HepG2 (cell line): ENCODE measurements at regions not wholly inside any gene's neighbourhood (a gene's known extent, or its start where the extent isn't known, plus 50 kb on each side); places are given as distances from the start of the nearest gene placed in this dataset.

Experiments
- ATAC-seq: fragments of 200-7000 bp; cut with Tn5 transposase; 3 replicates; pipeline ENCODE4 v1.9.1; 2020; ENCODE audit warnings: mild to moderate bottlenecking, moderate library complexity
- BruUV-seq: library from RNA; stranded (reverse); fragments of 400-500 nt; replicated peaks from 2 replicates; lab custom pipeline; 2021; lab: Mats Ljungman, UMichigan
- CTCF ChIA-PET: fragments of 300-600 bp; formaldehyde crosslinking; extraction: SDS; loops from one replicate; lab custom pipeline; 2021; ENCODE audit warnings: low total read pairs, inconsistent platforms, low intra/inter-chr PET ratio; lab: Yijun Ruan, JAX
- POLR2A ChIA-PET: fragments of 350-600 bp; sonication (Branson Sonifier 250); formaldehyde crosslinking; loops from one replicate; lab custom pipeline; 2020; ENCODE audit warnings: antibody characterized with exemption, inconsistent platforms; lab: Yijun Ruan, JAX
- DNase-seq: peaks from one replicate; pipeline ENCODE4 v3.0.0-alpha.2; 2015; ENCODE audit warnings: low spot score
- FAIRE-seq: peaks from 3 replicates; lab custom pipeline; 2011; peaks lifted over from hg19 to GRCh38; lab: Jason Lieb, UNC
- H2AFZ ChIP-seq: one replicate; pipeline ENCODE4 v1.6.1; 2011; ENCODE audit warnings: low read length, inconsistent platforms
- H3K27ac ChIP-seq: fragments of 300-600 bp; 3 replicates; pipeline ENCODE4 v1.8.0; 2011; ENCODE audit warnings: mixed run types, mild to moderate bottlenecking, mixed read lengths, low read length, inconsistent platforms; ENCODE audit not compliant: insufficient read depth; ENCODE audit errors: extremely low read length
- H3K27me3 ChIP-seq, 2 experiments: fragments of 200-600 bp in 1 of 2; 2 replicates in 1 of 2; 3 replicates in 1 of 2; pipeline versions ENCODE4 v1.6.0 to v1.8.0; 2011; ENCODE audit warnings: low read length in 2 of 2, mild to moderate bottlenecking in 2 of 2, moderate library complexity in 2 of 2, inconsistent platforms in 1 of 2; ENCODE audit not compliant: insufficient read depth in 2 of 2, control insufficient read depth in 1 of 2
- H3K36me3 ChIP-seq, 2 experiments: fragments of 200-600 bp in 1 of 2; replicated peaks in 1 of 2; 2 replicates in 1 of 2; 3 replicates in 1 of 2; pipeline versions ENCODE4 v1.5.1 to v1.8.0; 2011; ENCODE audit warnings: low read length in 2 of 2, inconsistent platforms in 1 of 2; ENCODE audit not compliant: insufficient read depth in 2 of 2, control insufficient read depth in 1 of 2
- H3K4me1 ChIP-seq: 2 replicates; pipeline ENCODE4 v1.5.1; 2012; ENCODE audit warnings: low read length, inconsistent platforms; ENCODE audit not compliant: insufficient read depth
- H3K4me2 ChIP-seq: 2 replicates; pipeline ENCODE4 v1.6.0; 2011; ENCODE audit warnings: low read depth, low read length, inconsistent platforms
- H3K4me3 ChIP-seq, 3 experiments: fragments of 200-600 bp in 1 of 3; sonication (generic), shearing (Covaris generic) in 1 of 3; replicated peaks in 1 of 3; 2 replicates each; pipeline ENCODE4 v1.5.1; 2011 to 2016; ENCODE audit warnings: low read length in 3 of 3, inconsistent platforms in 2 of 3, low read depth in 2 of 3, mild to moderate bottlenecking in 2 of 3, control low read depth in 1 of 3, mixed read lengths in 1 of 3; ENCODE audit not compliant: insufficient read depth in 1 of 3
- H3K79me2 ChIP-seq: one replicate; pipeline ENCODE4 v1.6.1; 2011; ENCODE audit warnings: low read length, inconsistent platforms; ENCODE audit not compliant: insufficient read depth
- H3K9ac ChIP-seq: 2 replicates; pipeline ENCODE4 v1.6.0; 2011; ENCODE audit warnings: mild to moderate bottlenecking, low read depth, low read length, inconsistent platforms; ENCODE audit not compliant: insufficient read depth
- H3K9me3 ChIP-seq: 2 replicates; pipeline ENCODE4 v1.5.1; 2012; ENCODE audit warnings: mild to moderate bottlenecking, low read length
- H4K20me1 ChIP-seq: 2 replicates; pipeline ENCODE4 v1.6.0; 2011; ENCODE audit warnings: inconsistent platforms, mild to moderate bottlenecking, low read length, moderate library complexity; ENCODE audit not compliant: insufficient read depth
- CSRNP1 ChIP-seq: sonication (generic); formaldehyde crosslinking; IDR thresholded peaks from 2 replicates; pipeline ENCODE4 v1.8.1; 2023; ENCODE audit warnings: mild to moderate bottlenecking, missing genetic modification reagents
- E2F5 ChIP-seq: sonication (generic); formaldehyde crosslinking; conservative IDR thresholded peaks from 2 replicates; pipeline ENCODE4 v1.4.0; 2020; ENCODE audit warnings: missing genetic modification reagents
- ELF3 ChIP-seq: IDR thresholded peaks from 2 replicates; pipeline ENCODE4 v1.6.1; 2016; ENCODE audit warnings: missing genetic modification reagents, missing compliant biosample characterization
- KLF12 ChIP-seq: sonication (generic); formaldehyde crosslinking; IDR thresholded peaks from 2 replicates; pipeline ENCODE4 v1.4.0; 2020; ENCODE audit warnings: missing genetic modification reagents, borderline replicate concordance
- MIXL1 ChIP-seq: IDR thresholded peaks from 2 replicates; pipeline ENCODE4 v1.6.1; 2016
- SKIL ChIP-seq: sonication (generic); formaldehyde crosslinking; IDR thresholded peaks from 2 replicates; pipeline ENCODE4 v1.8.0; 2022; ENCODE audit warnings: missing genetic modification reagents, mild to moderate bottlenecking, moderate library complexity, borderline replicate concordance
- SMAD1 ChIP-seq: sonication (generic); formaldehyde crosslinking; IDR thresholded peaks from 2 replicates; pipeline ENCODE4 v1.4.0; 2020; ENCODE audit warnings: missing genetic modification reagents, low read depth, mild to moderate bottlenecking, borderline replicate concordance
- TFDP1 ChIP-seq: IDR thresholded peaks from 2 replicates; pipeline ENCODE4 v1.6.1; 2016; ENCODE audit warnings: missing compliant biosample characterization, missing genetic modification reagents, borderline replicate concordance
- ZFY ChIP-seq: sonication (generic); formaldehyde crosslinking; IDR thresholded peaks from 2 replicates; pipeline ENCODE4 v1.4.0; 2020; ENCODE audit warnings: missing genetic modification reagents
- ZNF354B ChIP-seq: sonication (generic); formaldehyde crosslinking; IDR thresholded peaks from 2 replicates; pipeline ENCODE4 v1.8.0; 2022; ENCODE audit warnings: mild to moderate bottlenecking, missing genetic modification reagents
- ZNF451 ChIP-seq: sonication (generic); formaldehyde crosslinking; IDR thresholded peaks from 2 replicates; pipeline ENCODE4 v1.5.0; 2020; ENCODE audit warnings: mild to moderate bottlenecking, missing genetic modification reagents
- ZNF687 ChIP-seq: sonication (generic); formaldehyde crosslinking; IDR thresholded peaks from 2 replicates; pipeline ENCODE4 v1.5.1; 2020; ENCODE audit warnings: mild to moderate bottlenecking, missing genetic modification reagents, moderate library complexity
- WGBS: methylation state at CpG from one replicate; pipeline ENCODE4 v1.1.6; 2017; ENCODE audit warnings: low lambda C conversion rate; 5-methylcytosine and 5-hydroxymethylcytosine counted together
- in situ Hi-C: cut with HindIII; loops from 2 replicates; pipeline ENCODE4 v1.10.0; 2017; ENCODE audit warnings: low pct_unique_long_range_greater_than_20kb; ENCODE audit not compliant: extremely low pct_ligation_motif_present
- intact Hi-C: fragments of 100-400 bp; cut with micrococcal nuclease; formaldehyde crosslinking; loops from one replicate; pipeline ENCODE4 v1.10.0; 2022; ENCODE audit not compliant: unreplicated experiment

- WGBS, result 45% methylated on average over 13 of the region's 21 CpGs
- H3K27me3 ChIP-seq, result peaks cover 0 to 11% of the 10 kb centered on the region in 2 experiments; a peak in 1 of 5 replicates
- BruUV-seq, result no TSS peak
- no peak overlapping the region for H3K27ac ChIP-seq
- H3K4me3 ChIP-seq, result peak overlapping the region in 2 of 3 experiments; percentile 1 to 78; a peak in 1 of 6 replicates
- H3K9ac ChIP-seq, result peak overlapping the region; percentile 83
- H4K20me1 ChIP-seq, result no peaks in the 10 kb centered on the region
- POLR2A ChIA-PET, result no interaction called here
- H3K4me2 ChIP-seq, result peak overlapping the region; percentile 86
- H3K9me3 ChIP-seq, result no peaks in the 10 kb centered on the region
- peak; percentile 38 for DNase-seq
- CTCF ChIA-PET, result no interaction called here
- no peak overlapping the region for H2AFZ ChIP-seq
- peaks cover 51% of the 10 kb centered on the region for H3K4me1 ChIP-seq
- peak; percentile 3 for ATAC-seq
- intact Hi-C loops (loop anchor here (2.0 to 5.0 kb wide), 2 partner anchors 17 to 188 kb away; partner anchors contain the start of gene GPC1), in situ Hi-C loops (no loop called here)
- no peaks in the 10 kb centered on the region for H3K79me2 ChIP-seq
- no peaks in the 10 kb centered on the region for H3K36me3 ChIP-seq
- no peak for FAIRE-seq
- 0 out of 2 replicates have a peak, but pooled peaks have one; percentile 43 for TF ChIP-seq ZNF354B (CRISPR knock-in tag)
- no peak for TF ChIP-seq KLF12
- no peak for TF ChIP-seq SMAD1 (CRISPR knock-in tag)
- no peak for TF ChIP-seq TFDP1 (CRISPR knock-in tag)
- 0 out of 2 replicates have a peak, but pooled peaks have one; percentile 14 for TF ChIP-seq ZNF451 (CRISPR knock-in tag)
- TF ChIP-seq CSRNP1 (CRISPR knock-in tag), result 0 out of 2 replicates have a peak, but pooled peaks have one; percentile 28
- peak; percentile 31; the same call in 1 of the 2 replicates for TF ChIP-seq ZNF687 (CRISPR knock-in tag)
- TF ChIP-seq E2F5 (CRISPR knock-in tag), result no peak
- TF ChIP-seq ZFY (CRISPR knock-in tag), result 0 out of 2 replicates have a peak, but pooled peaks have one; percentile 10
- no peak for TF ChIP-seq SKIL (CRISPR knock-in tag)
- no peak for TF ChIP-seq MIXL1 (CRISPR knock-in tag)
- no peak for TF ChIP-seq ELF3
Observed at GRCh38 chr2:240249423-240250149, 109.1 kb upstream of the OTOS start.
